HEK293 (cell line): ENCODE measurements at regions not wholly inside any gene's neighbourhood (a gene's known extent, or its start where the extent isn't known, plus 50 kb on each side); places are given as distances from the start of the nearest gene placed in this dataset.
"Not testable (repeated sequence)": the region's sequence is repeated elsewhere in the genome, so short reads cannot be mapped to it uniquely, and the experiment has no call there.

ENCODE experiments used
- CTCF ChIA-PET: fragments of 350-600 bp; formaldehyde crosslinking; extraction: SDS; loops from one replicate; lab custom pipeline; 2021; ENCODE audit warnings: antibody characterized with exemption; lab: Yijun Ruan, JAX
- POLR2A ChIA-PET: fragments of 300-600 bp; formaldehyde crosslinking; extraction: SDS; loops from one replicate; lab custom pipeline; 2020; ENCODE audit warnings: antibody characterized with exemption, inconsistent platforms; lab: Yijun Ruan, JAX
- H3K27ac ChIP-seq: fragments of 200-500 bp; sonication (Bioruptor generic); 2 replicates; pipeline ENCODE4 v1.5.1; 2014; ENCODE audit warnings: low read depth, low read length, control low read depth, inconsistent platforms; ENCODE audit errors: extremely low read depth
- H3K36me3 ChIP-seq, 2 experiments: fragments of 200-500 bp in 1 of 2; sonication (Bioruptor generic) in 1 of 2; 1 replicate in 1 of 2; 2 replicates in 1 of 2; pipeline ENCODE4 v1.5.1; 2014 to 2017; ENCODE audit warnings: inconsistent platforms in 2 of 2, low read length in 2 of 2; ENCODE audit not compliant: control insufficient read depth in 2 of 2, insufficient read depth in 1 of 2
- H3K4me1 ChIP-seq: fragments of 200-500 bp; sonication (Bioruptor generic); 2 replicates; pipeline ENCODE4 v1.5.1; 2014; ENCODE audit warnings: mild to moderate bottlenecking, low read length, inconsistent platforms; ENCODE audit not compliant: control insufficient read depth, insufficient read depth
- H3K4me3 ChIP-seq: 2 replicates; pipeline ENCODE4 v1.5.1; 2011; ENCODE audit warnings: low read depth, mild to moderate bottlenecking, control low read depth, low read length, moderate library complexity
- H3K9me3 ChIP-seq: fragments of 200-500 bp; sonication (Bioruptor generic); 2 replicates; pipeline ENCODE4 v1.5.1; 2014; ENCODE audit warnings: low read depth, low read length, inconsistent platforms; ENCODE audit not compliant: control insufficient read depth, insufficient read depth
- FEZF1 ChIP-seq: fragments of 450-650 bp; formaldehyde crosslinking; IDR thresholded peaks from 2 replicates; pipeline ENCODE4 v1.5.1; 2016; ENCODE audit warnings: missing biosample characterization, missing genetic modification characterization
- GLI4 ChIP-seq: fragments of 450-650 bp; formaldehyde crosslinking; IDR thresholded peaks from 2 replicates; pipeline ENCODE4 v1.5.1; 2016; ENCODE audit warnings: missing biosample characterization, missing genetic modification characterization
- SCRT1 ChIP-seq: fragments of 450-650 bp; formaldehyde crosslinking; IDR thresholded peaks from 2 replicates; pipeline ENCODE4 v1.5.1; 2016; ENCODE audit warnings: missing biosample characterization, missing genetic modification characterization, borderline replicate concordance
- SP2 ChIP-seq: fragments of 450-650 bp; formaldehyde crosslinking; IDR thresholded peaks from 2 replicates; pipeline ENCODE4 v1.5.1; 2016; ENCODE audit warnings: missing biosample characterization, missing genetic modification characterization
- YY2 ChIP-seq: fragments of 450-650 bp; formaldehyde crosslinking; IDR thresholded peaks from 2 replicates; pipeline ENCODE4 v1.5.1; 2016; ENCODE audit warnings: missing biosample characterization, missing genetic modification characterization
- ZBTB17 ChIP-seq: fragments of 450-650 bp; formaldehyde crosslinking; IDR thresholded peaks from 2 replicates; pipeline ENCODE4 v1.5.1; 2016; ENCODE audit warnings: missing biosample characterization, missing genetic modification characterization
- ZNF341 ChIP-seq: fragments of 450-650 bp; formaldehyde crosslinking; IDR thresholded peaks from 2 replicates; pipeline ENCODE4; 2016; ENCODE audit warnings: low read depth, missing biosample characterization, missing genetic modification characterization
- TF ChIP-seq, protein P1 (sequence below): fragments of 450-650 bp; formaldehyde crosslinking; conservative IDR thresholded peaks from 2 replicates; pipeline ENCODE4 v1.5.1; 2016; ENCODE audit warnings: low read depth, missing biosample characterization, missing genetic modification characterization
- TF ChIP-seq, protein P2 (sequence below): fragments of 450-650 bp; formaldehyde crosslinking; IDR thresholded peaks from 2 replicates; pipeline ENCODE4 v1.5.1; 2017; ENCODE audit warnings: missing biosample characterization, missing genetic modification characterization
- TF ChIP-seq, protein P3 (sequence below): fragments of 450-650 bp; formaldehyde crosslinking; IDR thresholded peaks from 2 replicates; pipeline ENCODE4 v1.5.1; 2016; ENCODE audit warnings: missing biosample characterization, missing genetic modification characterization
- TF ChIP-seq, protein P4 (sequence below): fragments of 450-650 bp; formaldehyde crosslinking; IDR thresholded peaks from 2 replicates; pipeline ENCODE4 v1.5.1; 2016; ENCODE audit warnings: missing biosample characterization, missing genetic modification characterization
- TF ChIP-seq, protein P5 (sequence below): fragments of 450-650 bp; formaldehyde crosslinking; IDR thresholded peaks from 2 replicates; pipeline ENCODE4 v1.5.1; 2016; ENCODE audit warnings: missing biosample characterization, missing genetic modification characterization, low read depth

DNA sequence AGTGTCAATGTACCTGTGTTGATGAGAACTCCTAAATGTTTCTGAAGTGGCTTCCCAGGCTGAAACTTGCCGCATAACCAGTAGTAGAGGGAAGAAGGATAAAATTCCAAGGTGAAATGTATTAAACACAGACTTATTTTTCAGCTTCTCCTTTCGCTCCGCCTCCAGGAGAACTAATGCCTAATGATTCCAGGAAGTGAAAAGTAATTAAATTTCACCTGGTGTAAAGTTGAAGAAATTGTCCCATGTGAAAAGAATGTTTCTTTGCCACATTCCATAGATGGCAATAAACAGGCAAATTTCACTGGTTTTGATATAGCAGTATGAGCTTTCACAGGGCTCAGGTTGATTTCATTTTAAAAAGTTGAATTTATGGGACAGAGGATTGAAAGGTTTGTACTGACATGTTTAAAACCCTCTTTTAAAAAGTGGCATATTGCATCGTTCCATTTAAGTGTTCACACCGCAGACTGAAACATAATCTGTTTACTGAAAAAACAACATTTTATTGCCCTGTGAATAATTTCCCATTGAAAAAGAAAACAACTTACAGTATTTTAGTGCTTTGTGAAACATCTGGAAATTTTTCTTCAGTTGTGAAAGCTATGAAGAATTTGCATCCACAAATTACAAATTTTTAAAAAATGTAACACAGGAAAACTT, 453.4 kb upstream of the NFE2L3 start (continued):
- TF ChIP-seq YY2 (tag by site-specific recombination) (no peak), FEZF1 (tag by site-specific recombination) (peak; percentile 79), SCRT1 (tag by site-specific recombination) (no peak), ZNF341 (tag by site-specific recombination) (no peak), ZBTB17 (tag by site-specific recombination) (no peak), GLI4 (tag by site-specific recombination) (no peak)
- TF ChIP-seq, protein P1, sequence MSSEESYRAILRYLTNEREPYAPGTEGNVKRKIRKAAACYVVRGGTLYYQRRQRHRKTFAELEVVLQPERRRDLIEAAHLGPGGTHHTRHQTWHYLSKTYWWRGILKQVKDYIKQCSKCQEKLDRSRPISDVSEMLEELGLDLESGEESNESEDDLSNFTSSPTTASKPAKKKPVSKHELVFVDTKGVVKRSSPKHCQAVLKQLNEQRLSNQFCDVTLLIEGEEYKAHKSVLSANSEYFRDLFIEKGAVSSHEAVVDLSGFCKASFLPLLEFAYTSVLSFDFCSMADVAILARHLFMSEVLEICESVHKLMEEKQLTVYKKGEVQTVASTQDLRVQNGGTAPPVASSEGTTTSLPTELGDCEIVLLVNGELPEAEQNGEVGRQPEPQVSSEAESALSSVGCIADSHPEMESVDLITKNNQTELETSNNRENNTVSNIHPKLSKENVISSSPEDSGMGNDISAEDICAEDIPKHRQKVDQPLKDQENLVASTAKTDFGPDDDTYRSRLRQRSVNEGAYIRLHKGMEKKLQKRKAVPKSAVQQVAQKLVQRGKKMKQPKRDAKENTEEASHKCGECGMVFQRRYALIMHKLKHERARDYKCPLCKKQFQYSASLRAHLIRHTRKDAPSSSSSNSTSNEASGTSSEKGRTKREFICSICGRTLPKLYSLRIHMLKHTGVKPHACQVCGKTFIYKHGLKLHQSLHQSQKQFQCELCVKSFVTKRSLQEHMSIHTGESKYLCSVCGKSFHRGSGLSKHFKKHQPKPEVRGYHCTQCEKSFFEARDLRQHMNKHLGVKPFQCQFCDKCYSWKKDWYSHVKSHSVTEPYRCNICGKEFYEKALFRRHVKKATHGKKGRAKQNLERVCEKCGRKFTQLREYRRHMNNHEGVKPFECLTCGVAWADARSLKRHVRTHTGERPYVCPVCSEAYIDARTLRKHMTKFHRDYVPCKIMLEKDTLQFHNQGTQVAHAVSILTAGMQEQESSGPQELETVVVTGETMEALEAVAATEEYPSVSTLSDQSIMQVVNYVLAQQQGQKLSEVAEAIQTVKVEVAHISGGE (tag by site-specific recombination), result no peak
- TF ChIP-seq, protein P2, sequence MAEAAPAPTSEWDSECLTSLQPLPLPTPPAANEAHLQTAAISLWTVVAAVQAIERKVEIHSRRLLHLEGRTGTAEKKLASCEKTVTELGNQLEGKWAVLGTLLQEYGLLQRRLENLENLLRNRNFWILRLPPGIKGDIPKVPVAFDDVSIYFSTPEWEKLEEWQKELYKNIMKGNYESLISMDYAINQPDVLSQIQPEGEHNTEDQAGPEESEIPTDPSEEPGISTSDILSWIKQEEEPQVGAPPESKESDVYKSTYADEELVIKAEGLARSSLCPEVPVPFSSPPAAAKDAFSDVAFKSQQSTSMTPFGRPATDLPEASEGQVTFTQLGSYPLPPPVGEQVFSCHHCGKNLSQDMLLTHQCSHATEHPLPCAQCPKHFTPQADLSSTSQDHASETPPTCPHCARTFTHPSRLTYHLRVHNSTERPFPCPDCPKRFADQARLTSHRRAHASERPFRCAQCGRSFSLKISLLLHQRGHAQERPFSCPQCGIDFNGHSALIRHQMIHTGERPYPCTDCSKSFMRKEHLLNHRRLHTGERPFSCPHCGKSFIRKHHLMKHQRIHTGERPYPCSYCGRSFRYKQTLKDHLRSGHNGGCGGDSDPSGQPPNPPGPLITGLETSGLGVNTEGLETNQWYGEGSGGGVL, result no peak
- TF ChIP-seq, protein P3, sequence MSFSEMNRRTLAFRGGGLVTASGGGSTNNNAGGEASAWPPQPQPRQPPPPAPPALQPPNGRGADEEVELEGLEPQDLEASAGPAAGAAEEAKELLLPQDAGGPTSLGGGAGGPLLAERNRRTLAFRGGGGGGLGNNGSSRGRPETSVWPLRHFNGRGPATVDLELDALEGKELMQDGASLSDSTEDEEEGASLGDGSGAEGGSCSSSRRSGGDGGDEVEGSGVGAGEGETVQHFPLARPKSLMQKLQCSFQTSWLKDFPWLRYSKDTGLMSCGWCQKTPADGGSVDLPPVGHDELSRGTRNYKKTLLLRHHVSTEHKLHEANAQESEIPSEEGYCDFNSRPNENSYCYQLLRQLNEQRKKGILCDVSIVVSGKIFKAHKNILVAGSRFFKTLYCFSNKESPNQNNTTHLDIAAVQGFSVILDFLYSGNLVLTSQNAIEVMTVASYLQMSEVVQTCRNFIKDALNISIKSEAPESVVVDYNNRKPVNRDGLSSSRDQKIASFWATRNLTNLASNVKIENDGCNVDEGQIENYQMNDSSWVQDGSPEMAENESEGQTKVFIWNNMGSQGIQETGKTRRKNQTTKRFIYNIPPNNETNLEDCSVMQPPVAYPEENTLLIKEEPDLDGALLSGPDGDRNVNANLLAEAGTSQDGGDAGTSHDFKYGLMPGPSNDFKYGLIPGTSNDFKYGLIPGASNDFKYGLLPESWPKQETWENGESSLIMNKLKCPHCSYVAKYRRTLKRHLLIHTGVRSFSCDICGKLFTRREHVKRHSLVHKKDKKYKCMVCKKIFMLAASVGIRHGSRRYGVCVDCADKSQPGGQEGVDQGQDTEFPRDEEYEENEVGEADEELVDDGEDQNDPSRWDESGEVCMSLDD (tag by site-specific recombination), result no peak
- TF ChIP-seq, protein P4, sequence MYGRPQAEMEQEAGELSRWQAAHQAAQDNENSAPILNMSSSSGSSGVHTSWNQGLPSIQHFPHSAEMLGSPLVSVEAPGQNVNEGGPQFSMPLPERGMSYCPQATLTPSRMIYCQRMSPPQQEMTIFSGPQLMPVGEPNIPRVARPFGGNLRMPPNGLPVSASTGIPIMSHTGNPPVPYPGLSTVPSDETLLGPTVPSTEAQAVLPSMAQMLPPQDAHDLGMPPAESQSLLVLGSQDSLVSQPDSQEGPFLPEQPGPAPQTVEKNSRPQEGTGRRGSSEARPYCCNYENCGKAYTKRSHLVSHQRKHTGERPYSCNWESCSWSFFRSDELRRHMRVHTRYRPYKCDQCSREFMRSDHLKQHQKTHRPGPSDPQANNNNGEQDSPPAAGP (tag by site-specific recombination), result no peak
- TF ChIP-seq, protein P5, sequence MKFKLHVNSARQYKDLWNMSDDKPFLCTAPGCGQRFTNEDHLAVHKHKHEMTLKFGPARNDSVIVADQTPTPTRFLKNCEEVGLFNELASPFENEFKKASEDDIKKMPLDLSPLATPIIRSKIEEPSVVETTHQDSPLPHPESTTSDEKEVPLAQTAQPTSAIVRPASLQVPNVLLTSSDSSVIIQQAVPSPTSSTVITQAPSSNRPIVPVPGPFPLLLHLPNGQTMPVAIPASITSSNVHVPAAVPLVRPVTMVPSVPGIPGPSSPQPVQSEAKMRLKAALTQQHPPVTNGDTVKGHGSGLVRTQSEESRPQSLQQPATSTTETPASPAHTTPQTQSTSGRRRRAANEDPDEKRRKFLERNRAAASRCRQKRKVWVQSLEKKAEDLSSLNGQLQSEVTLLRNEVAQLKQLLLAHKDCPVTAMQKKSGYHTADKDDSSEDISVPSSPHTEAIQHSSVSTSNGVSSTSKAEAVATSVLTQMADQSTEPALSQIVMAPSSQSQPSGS (tag by site-specific recombination), result no peak

DNA sequence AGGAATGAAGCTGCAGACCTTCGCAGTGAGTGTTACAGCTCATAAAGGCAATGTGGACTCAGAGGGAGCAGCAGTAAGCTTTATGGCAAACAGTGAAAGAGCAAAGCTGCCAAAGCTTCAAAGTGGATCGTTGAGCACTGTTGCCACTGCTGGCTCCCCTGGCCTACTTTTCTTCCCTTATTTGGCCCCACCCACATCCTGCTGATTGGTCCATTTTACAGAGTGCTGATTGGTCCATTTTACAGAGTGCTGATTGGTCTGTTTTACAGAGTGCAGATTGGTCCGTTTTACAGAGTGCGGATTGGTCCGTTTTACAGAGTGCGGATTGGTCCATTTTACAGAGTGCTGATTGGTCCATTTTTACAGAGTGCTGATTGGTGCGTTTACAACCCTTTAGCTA, 451.9 kb upstream of the NFE2L3 start:
- H3K4me1 ChIP-seq, H3K4me3 ChIP-seq, CTCF ChIA-PET, POLR2A ChIA-PET, H3K9me3 ChIP-seq, H3K27ac ChIP-seq, H3K36me3 ChIP-seq: not testable (repeated sequence)
- TF ChIP-seq SP2 (tag by site-specific recombination), result 0 out of 2 replicates have a peak, but pooled peaks have one; percentile 19
